ENCODE measurements at regions not wholly inside any gene's neighbourhood (a gene's known extent, or its start where the extent isn't known, plus 50 kb on each side); places are given as distances from the start of the nearest gene placed in this dataset.

- TF ChIP-seq CTCF (IDR thresholded peaks at IDR 0.05; ENCODE audit: insufficient read depth, low read depth, low read length, missing control alignments), result no peak
- no peak overlapping the region for H3K4me3 ChIP-seq (ENCODE audit: low read depth, low read length)
- no peak for DNase-seq (ENCODE audit: low read depth)
Observed at GRCh38 chr4:147328189-147328588, 152.7 kb upstream of the EDNRA start.

- peak; percentile 31 for DNase-seq (ENCODE audit: low read depth)
- no peak for TF ChIP-seq CTCF (IDR thresholded peaks at IDR 0.05; ENCODE audit: insufficient read depth, low read depth, low read length, missing control alignments)
- H3K4me3 ChIP-seq (ENCODE audit: low read depth, low read length), result no peak overlapping the region
Observed at GRCh38 chr4:147328756-147329446, 152.0 kb upstream of the EDNRA start.

GRCh38 chr4:147332091-147332490, 148.8 kb upstream of the EDNRA start:
- TF ChIP-seq CTCF (IDR thresholded peaks at IDR 0.05; ENCODE audit: insufficient read depth, low read depth, low read length, missing control alignments), result no peak
- H3K4me3 ChIP-seq (ENCODE audit: low read depth, low read length), result no peak overlapping the region
- no peak for DNase-seq (ENCODE audit: low read depth)

- no peak for TF ChIP-seq CTCF (IDR thresholded peaks at IDR 0.05; ENCODE audit: insufficient read depth, low read depth, low read length, missing control alignments)
- H3K4me3 ChIP-seq (ENCODE audit: low read depth, low read length), result no peak overlapping the region
- DNase-seq (ENCODE audit: low read depth), result no peak
Observed at GRCh38 chr4:147334478-147334877, 146.4 kb upstream of the EDNRA start.

GRCh38 chr4:147335183-147335582, 145.7 kb upstream of the EDNRA start:
- DNase-seq (ENCODE audit: low read depth), result no peak
- TF ChIP-seq CTCF (IDR thresholded peaks at IDR 0.05; ENCODE audit: insufficient read depth, low read depth, low read length, missing control alignments), result no peak
- H3K4me3 ChIP-seq (ENCODE audit: low read depth, low read length), result no peak overlapping the region

- H3K4me3 ChIP-seq (ENCODE audit: low read depth, low read length), result no peak overlapping the region
- no peak for DNase-seq (ENCODE audit: low read depth)
- TF ChIP-seq CTCF (IDR thresholded peaks at IDR 0.05; ENCODE audit: insufficient read depth, low read depth, low read length, missing control alignments), result no peak
Observed at GRCh38 chr4:147336252-147336651, 144.6 kb upstream of the EDNRA start.

GRCh38 chr4:147339100-147339499, 141.8 kb upstream of the EDNRA start:
- DNase-seq (ENCODE audit: low read depth), result no peak
- H3K4me3 ChIP-seq (ENCODE audit: low read depth, low read length), result no peak overlapping the region

More at GRCh38 chr4:147339100-147339499, 141.8 kb upstream of the EDNRA start:
- TF ChIP-seq CTCF (IDR thresholded peaks at IDR 0.05; ENCODE audit: insufficient read depth, low read depth, low read length, missing control alignments), result no peak
